ENCODE measurements at regions not wholly inside any gene's neighbourhood (a gene's known extent, or its start where the extent isn't known, plus 50 kb on each side); places are given as distances from the start of the nearest gene placed in this dataset.

GRCh38 chr1:221806984-221807383 is 65.1 kb upstream of the DUSP10 start:
- TF ChIP-seq CTCF (IDR thresholded peaks at IDR 0.05; ENCODE audit: insufficient read depth, low read depth, low read length, missing control alignments) = no peak
- H3K4me3 ChIP-seq (ENCODE audit: low read length) = no peak overlapping the region
- no peak for DNase-seq (ENCODE audit: low read depth)

DNA sequence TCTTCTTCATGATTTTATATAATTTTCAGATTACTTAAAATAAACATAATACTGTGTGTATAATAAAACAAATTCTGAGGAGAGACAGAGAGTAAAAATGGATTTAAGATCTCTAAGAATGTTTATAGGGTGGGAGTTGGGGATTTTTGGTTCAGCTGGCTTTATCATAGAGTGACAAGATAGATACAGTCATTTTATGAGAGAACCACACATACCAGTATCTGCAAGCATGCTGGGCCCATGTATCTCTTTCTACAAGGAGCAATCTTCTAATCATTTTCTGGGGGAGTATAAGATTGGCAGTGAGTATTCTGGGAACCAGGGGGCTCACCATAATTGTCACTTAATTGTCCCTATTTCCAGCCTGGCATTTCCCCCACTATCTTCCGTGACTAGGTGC is 64.3 kb upstream of the DUSP10 start:
- no peak for DNase-seq (ENCODE audit: low read depth)
- TF ChIP-seq CTCF (IDR thresholded peaks at IDR 0.05; ENCODE audit: insufficient read depth, low read depth, low read length, missing control alignments) = no peak
- H3K4me3 ChIP-seq (ENCODE audit: low read length) = no peak overlapping the region

DNA sequence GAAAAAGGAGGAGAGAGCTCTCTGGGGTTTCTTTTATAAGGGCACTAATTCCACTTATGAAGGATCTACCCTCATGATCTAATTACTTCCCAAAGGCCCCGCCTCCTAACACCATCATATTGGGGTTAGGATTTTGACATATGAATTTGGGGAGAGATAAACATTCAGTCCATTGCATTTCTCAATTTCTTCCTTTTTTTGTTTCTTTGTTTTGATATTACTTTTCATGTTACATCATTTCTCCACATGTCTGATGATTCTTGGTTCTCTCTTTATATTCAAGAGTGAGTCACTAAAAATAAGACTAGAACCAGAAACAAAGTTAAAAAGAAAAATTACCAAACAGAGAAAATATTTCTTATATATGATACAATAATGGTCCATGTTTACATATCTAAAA is 63.2 kb upstream of the DUSP10 start:
- TF ChIP-seq CTCF (IDR thresholded peaks at IDR 0.05; ENCODE audit: insufficient read depth, low read depth, low read length, missing control alignments) = no peak
- no peak overlapping the region for H3K4me3 ChIP-seq (ENCODE audit: low read length)
- DNase-seq (ENCODE audit: low read depth) = no peak

DNA sequence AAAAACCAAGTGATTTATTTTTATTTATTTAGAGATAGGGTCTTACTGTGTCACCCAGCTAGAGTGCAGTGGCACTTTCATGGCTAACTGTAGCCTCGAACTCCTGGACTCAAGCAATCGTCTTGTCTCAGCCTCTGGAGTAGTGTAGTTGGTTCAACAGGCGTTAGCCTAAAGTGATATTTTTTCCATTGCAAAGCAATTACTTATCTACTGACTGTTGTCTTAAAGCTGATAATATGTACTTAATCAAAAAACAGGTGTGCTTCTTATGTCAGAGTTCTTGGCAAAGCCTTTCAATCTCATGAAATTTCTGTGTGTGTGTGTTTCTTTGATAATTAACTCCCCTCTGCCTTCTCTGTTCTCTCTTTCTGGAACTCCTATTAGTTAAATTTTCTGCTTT is 62.4 kb upstream of the DUSP10 start:
- no peak for TF ChIP-seq CTCF (IDR thresholded peaks at IDR 0.05; ENCODE audit: insufficient read depth, low read depth, low read length, missing control alignments)
- no peak overlapping the region for H3K4me3 ChIP-seq (ENCODE audit: low read length)
- no peak for DNase-seq (ENCODE audit: low read depth)

GRCh38 chr1:221801773-221802516 is 60.1 kb upstream of the DUSP10 start:
- H3K4me3 ChIP-seq (ENCODE audit: low read length) = no peak overlapping the region
- peak; percentile 90 for DNase-seq (ENCODE audit: low read depth)
- no peak for TF ChIP-seq CTCF (IDR thresholded peaks at IDR 0.05; ENCODE audit: insufficient read depth, low read depth, low read length, missing control alignments)

- no peak overlapping the region for H3K4me3 ChIP-seq (ENCODE audit: low read length)
- no peak for DNase-seq (ENCODE audit: low read depth)
- TF ChIP-seq CTCF (IDR thresholded peaks at IDR 0.05; ENCODE audit: insufficient read depth, low read depth, low read length, missing control alignments) = no peak
These were observed 59.4 kb upstream of the DUSP10 start for GRCh38 chr1:221801251-221801661.

DNA sequence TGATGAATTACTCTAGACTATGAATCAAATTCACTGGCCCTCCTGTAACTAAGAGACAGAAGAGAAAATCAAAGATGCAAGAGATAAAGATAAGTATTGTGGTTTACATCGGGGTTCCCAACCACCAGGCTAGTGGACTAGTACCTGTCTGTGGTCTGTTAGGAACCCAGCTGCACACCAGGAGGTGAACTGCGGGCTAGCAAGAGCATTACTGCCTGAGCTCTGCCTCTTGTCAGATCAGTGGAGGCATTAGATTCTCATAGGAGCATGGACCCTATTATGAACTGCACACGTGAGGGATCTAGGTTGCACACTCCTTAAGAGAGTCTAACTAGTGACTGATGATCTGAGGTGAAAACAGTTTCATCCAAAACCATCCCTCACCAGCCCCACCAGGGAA is 58.9 kb upstream of the DUSP10 start:
- no peak for DNase-seq (ENCODE audit: low read depth)
- no peak for TF ChIP-seq CTCF (IDR thresholded peaks at IDR 0.05; ENCODE audit: insufficient read depth, low read depth, low read length, missing control alignments)
- H3K4me3 ChIP-seq (ENCODE audit: low read length) = no peak overlapping the region

Measured in epithelial cell of esophagus (primary cell).